ENCODE measurements at regions not wholly inside any gene's neighbourhood (a gene's known extent, or its start where the extent isn't known, plus 50 kb on each side); places are given as distances from the start of the nearest gene placed in this dataset.

DNA sequence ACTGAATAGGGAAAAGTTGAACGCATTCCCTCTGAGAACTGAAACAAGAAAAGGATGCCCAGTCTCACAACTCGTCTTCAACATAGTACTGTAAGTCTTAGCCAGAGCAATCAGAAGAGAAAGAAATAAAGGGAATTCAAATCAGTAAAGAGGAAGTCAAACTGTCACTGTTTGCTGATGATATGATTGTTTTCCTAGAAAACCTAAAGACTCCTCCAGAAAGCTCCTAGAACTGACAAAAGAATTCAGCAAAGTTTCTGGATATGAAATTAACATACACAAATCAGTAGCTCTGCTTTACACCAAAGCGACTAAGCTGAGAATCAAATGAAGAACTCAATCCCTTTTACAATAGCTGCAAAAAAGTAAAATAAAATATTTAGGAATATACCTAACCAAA lies 471.2 kb upstream of the CNTN5 start:
- TF ChIP-seq, protein P1, sequence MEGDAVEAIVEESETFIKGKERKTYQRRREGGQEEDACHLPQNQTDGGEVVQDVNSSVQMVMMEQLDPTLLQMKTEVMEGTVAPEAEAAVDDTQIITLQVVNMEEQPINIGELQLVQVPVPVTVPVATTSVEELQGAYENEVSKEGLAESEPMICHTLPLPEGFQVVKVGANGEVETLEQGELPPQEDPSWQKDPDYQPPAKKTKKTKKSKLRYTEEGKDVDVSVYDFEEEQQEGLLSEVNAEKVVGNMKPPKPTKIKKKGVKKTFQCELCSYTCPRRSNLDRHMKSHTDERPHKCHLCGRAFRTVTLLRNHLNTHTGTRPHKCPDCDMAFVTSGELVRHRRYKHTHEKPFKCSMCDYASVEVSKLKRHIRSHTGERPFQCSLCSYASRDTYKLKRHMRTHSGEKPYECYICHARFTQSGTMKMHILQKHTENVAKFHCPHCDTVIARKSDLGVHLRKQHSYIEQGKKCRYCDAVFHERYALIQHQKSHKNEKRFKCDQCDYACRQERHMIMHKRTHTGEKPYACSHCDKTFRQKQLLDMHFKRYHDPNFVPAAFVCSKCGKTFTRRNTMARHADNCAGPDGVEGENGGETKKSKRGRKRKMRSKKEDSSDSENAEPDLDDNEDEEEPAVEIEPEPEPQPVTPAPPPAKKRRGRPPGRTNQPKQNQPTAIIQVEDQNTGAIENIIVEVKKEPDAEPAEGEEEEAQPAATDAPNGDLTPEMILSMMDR (IDR thresholded peaks at IDR 0.05; ENCODE audit: low read depth, low read length, missing input control): no peak
- TF ChIP-seq, protein P2, sequence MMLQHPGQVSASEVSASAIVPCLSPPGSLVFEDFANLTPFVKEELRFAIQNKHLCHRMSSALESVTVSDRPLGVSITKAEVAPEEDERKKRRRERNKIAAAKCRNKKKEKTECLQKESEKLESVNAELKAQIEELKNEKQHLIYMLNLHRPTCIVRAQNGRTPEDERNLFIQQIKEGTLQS (IDR thresholded peaks at IDR 0.05): no peak
- TF ChIP-seq, protein P3, sequence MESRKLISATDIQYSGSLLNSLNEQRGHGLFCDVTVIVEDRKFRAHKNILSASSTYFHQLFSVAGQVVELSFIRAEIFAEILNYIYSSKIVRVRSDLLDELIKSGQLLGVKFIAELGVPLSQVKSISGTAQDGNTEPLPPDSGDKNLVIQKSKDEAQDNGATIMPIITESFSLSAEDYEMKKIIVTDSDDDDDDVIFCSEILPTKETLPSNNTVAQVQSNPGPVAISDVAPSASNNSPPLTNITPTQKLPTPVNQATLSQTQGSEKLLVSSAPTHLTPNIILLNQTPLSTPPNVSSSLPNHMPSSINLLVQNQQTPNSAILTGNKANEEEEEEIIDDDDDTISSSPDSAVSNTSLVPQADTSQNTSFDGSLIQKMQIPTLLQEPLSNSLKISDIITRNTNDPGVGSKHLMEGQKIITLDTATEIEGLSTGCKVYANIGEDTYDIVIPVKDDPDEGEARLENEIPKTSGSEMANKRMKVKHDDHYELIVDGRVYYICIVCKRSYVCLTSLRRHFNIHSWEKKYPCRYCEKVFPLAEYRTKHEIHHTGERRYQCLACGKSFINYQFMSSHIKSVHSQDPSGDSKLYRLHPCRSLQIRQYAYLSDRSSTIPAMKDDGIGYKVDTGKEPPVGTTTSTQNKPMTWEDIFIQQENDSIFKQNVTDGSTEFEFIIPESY (IDR thresholded peaks at IDR 0.05): no peak
- TF ChIP-seq RAD21 (IDR thresholded peaks at IDR 0.05) (no peak), RXRA (IDR thresholded peaks at IDR 0.05) (no peak), FOXA1 (IDR thresholded peaks at IDR 0.05) (no peak), GABPA (IDR thresholded peaks at IDR 0.05 in 1 of 2, conservative IDR thresholded peaks at IDR 0.05 in 1 of 2) (no peak), JUND (IDR thresholded peaks at IDR 0.05) (no peak), SP1 (IDR thresholded peaks at IDR 0.05) (no peak)
- TF ChIP-seq, protein P4, sequence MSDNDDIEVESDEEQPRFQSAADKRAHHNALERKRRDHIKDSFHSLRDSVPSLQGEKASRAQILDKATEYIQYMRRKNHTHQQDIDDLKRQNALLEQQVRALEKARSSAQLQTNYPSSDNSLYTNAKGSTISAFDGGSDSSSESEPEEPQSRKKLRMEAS (IDR thresholded peaks at IDR 0.05): no peak
- TF ChIP-seq, protein P5, sequence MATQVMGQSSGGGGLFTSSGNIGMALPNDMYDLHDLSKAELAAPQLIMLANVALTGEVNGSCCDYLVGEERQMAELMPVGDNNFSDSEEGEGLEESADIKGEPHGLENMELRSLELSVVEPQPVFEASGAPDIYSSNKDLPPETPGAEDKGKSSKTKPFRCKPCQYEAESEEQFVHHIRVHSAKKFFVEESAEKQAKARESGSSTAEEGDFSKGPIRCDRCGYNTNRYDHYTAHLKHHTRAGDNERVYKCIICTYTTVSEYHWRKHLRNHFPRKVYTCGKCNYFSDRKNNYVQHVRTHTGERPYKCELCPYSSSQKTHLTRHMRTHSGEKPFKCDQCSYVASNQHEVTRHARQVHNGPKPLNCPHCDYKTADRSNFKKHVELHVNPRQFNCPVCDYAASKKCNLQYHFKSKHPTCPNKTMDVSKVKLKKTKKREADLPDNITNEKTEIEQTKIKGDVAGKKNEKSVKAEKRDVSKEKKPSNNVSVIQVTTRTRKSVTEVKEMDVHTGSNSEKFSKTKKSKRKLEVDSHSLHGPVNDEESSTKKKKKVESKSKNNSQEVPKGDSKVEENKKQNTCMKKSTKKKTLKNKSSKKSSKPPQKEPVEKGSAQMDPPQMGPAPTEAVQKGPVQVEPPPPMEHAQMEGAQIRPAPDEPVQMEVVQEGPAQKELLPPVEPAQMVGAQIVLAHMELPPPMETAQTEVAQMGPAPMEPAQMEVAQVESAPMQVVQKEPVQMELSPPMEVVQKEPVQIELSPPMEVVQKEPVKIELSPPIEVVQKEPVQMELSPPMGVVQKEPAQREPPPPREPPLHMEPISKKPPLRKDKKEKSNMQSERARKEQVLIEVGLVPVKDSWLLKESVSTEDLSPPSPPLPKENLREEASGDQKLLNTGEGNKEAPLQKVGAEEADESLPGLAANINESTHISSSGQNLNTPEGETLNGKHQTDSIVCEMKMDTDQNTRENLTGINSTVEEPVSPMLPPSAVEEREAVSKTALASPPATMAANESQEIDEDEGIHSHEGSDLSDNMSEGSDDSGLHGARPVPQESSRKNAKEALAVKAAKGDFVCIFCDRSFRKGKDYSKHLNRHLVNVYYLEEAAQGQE (IDR thresholded peaks at IDR 0.05): no peak
